ENCODE measurements at regions not wholly inside any gene's neighbourhood (a gene's known extent, or its start where the extent isn't known, plus 50 kb on each side); places are given as distances from the start of the nearest gene placed in this dataset.

DNA sequence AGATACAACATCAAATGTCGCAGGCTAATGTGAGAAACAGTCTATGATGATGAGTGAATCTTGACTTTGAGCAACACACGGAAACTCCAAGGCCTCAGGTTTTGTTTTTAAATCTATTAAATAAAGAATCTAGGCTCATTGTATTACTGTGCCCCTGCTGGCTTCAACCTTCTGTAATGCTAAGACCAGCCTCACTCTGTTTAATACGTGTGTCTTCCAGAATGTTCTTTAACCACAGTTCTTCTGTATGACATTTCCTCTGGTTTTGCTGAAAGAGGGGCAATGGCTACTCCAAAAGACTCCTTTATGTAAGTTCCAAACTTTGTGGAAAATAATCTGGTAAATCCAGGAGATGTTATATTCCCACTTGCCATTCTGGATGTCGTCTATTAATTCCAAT lies 101.1 kb upstream of the TIAM1 start:
- TF ChIP-seq GATA3 (IDR thresholded peaks at IDR 0.05; ENCODE audit: low read depth, low read length) (no peak), GATA2 (IDR thresholded peaks at IDR 0.05; ENCODE audit: low read depth, low read length) (no peak)

Data from SH-SY5Y (cell line).